ENCODE measurements at regions not wholly inside any gene's neighbourhood (a gene's known extent, or its start where the extent isn't known, plus 50 kb on each side); places are given as distances from the start of the nearest gene placed in this dataset.

GRCh38 chr7:116340943-116341907, 130.9 kb downstream of the TES start:
- Histone ChIP-seq H3K4me1 (ENCODE audit: insufficient read depth, low read length) (no peaks in the 10 kb centered on the region), H2BK20ac (ENCODE audit: low read depth, low read length, poor library complexity, severe bottlenecking) (no peak overlapping the region), H3K27me3 (ENCODE audit: insufficient read depth, low read length) (no peaks in the 10 kb centered on the region), H4K20me1 (ENCODE audit: control insufficient read depth, insufficient read depth, insufficient read length) (no peaks in the 10 kb centered on the region), H3K9ac (ENCODE audit: extremely low read depth, insufficient read length, low read length) (no peak overlapping the region), H3K4ac (ENCODE audit: low read depth, low read length) (no peak overlapping the region), H3K23me2 (ENCODE audit: insufficient read length, low read depth, low read length, poor library complexity, severe bottlenecking) (no peaks in the 10 kb centered on the region), H4K8ac (replicated peaks; ENCODE audit: insufficient read length, low read depth, low read length) (no peak overlapping the region), H3K4me2 (ENCODE audit: insufficient read depth, insufficient read length, low read length) (no peak overlapping the region), H2BK15ac (ENCODE audit: low read depth, low read length) (no peak overlapping the region), H3K27ac (ENCODE audit: insufficient read length, low read depth, low read length) (no peak overlapping the region), H2BK5ac (ENCODE audit: insufficient read length, low read length) (no peak overlapping the region), H3K14ac (ENCODE audit: insufficient read depth, low read length) (no peak overlapping the region), H3K79me2 (ENCODE audit: insufficient read depth, low read length) (no peaks in the 10 kb centered on the region), H2AK5ac (ENCODE audit: insufficient read length, low read length) (no peak overlapping the region), H3K56ac (ENCODE audit: insufficient read length, low read depth, low read length) (no peak overlapping the region), H3K18ac (ENCODE audit: insufficient read length, low read depth, low read length) (no peak overlapping the region), H2BK12ac (ENCODE audit: insufficient read length, low read depth, low read length) (no peak overlapping the region), H3K79me1 (ENCODE audit: insufficient read depth, low read depth, low read length, poor library complexity, severe bottlenecking) (no peaks in the 10 kb centered on the region), H3K9me3 (ENCODE audit: control insufficient read depth, low read depth, low read length) (no peaks in the 10 kb centered on the region), H4K91ac (ENCODE audit: insufficient read length, low read depth, low read length) (no peak overlapping the region), H2BK120ac (ENCODE audit: low read depth, low read length, poor library complexity, severe bottlenecking) (no peak overlapping the region), H3K23ac (ENCODE audit: insufficient read length, low read depth, low read length) (no peak overlapping the region), H2AFZ (ENCODE audit: low read length) (no peak overlapping the region), H3T11ph (ENCODE audit: low read length) (no peak overlapping the region), H4K5ac (ENCODE audit: insufficient read length, low read depth, low read length) (no peak overlapping the region)
- H3K27ac Mint-ChIP-seq: no peak overlapping the region
- DNase-seq: no peak
- no peak overlapping the region for H3K4me3 Mint-ChIP-seq
- H3K9me3 Mint-ChIP-seq: no peaks in the 10 kb centered on the region
- H3K4me1 Mint-ChIP-seq: 0 out of 4 replicates have a peak, but pooled peaks cover 0 to 4% of the 10 kb centered on the region in 2 experiments
- H3K36me3 Mint-ChIP-seq (ENCODE audit: insufficient read depth in 1 of 3, low read depth in 3 of 3): no peaks in the 10 kb centered on the region; a peak in 1 of 7 replicates
- TF ChIP-seq CTCF (conservative IDR thresholded peaks at IDR 0.05): peak; percentile 47; the same call in 2 of the 3 replicates
- no CpG with 5 or more reads among the region's 9 CpGs for WGBS (ENCODE audit: extremely low coverage, insufficient read length, low lambda C conversion rate)
- no peaks in the 10 kb centered on the region for H3K27me3 Mint-ChIP-seq (ENCODE audit: low read depth)

Data from H9 (cell line).